DOHH2 (cell line): ENCODE measurements at regions not wholly inside any gene's neighbourhood (a gene's known extent, or its start where the extent isn't known, plus 50 kb on each side); places are given as distances from the start of the nearest gene placed in this dataset.

Experiments used
- H3F3A ChIP-seq: fragments of 200-600 bp; sonication (generic), shearing (Covaris generic); 2 replicates; pipeline ENCODE4 v1.6.0; 2016; ENCODE audit warnings: antibody characterized with exemption, mild to moderate bottlenecking; ENCODE audit not compliant: control insufficient read depth, insufficient read depth
- H3K27ac ChIP-seq: fragments of 200-600 bp; sonication (generic); 2 replicates; pipeline ENCODE4 v1.5.1; 2014; ENCODE audit warnings: low read depth, mild to moderate bottlenecking, low read length, moderate library complexity
- H3K27me3 ChIP-seq: fragments of 200-600 bp; sonication (generic); 2 replicates; pipeline ENCODE4 v1.6.1; 2014; ENCODE audit warnings: mild to moderate bottlenecking, low read length, mixed read lengths; ENCODE audit not compliant: control insufficient read depth
- H3K36me3 ChIP-seq: fragments of 200-600 bp; sonication (generic); 2 replicates; pipeline ENCODE4 v1.6.1; 2014; ENCODE audit warnings: mild to moderate bottlenecking, low read length, moderate library complexity, mixed read lengths; ENCODE audit not compliant: control insufficient read depth
- H3K4me1 ChIP-seq: fragments of 200-600 bp; sonication (generic); 2 replicates; pipeline ENCODE4 v1.6.1; 2014; ENCODE audit warnings: mild to moderate bottlenecking, low read length, mixed read lengths; ENCODE audit not compliant: control insufficient read depth
- H3K4me2 ChIP-seq: fragments of 200-600 bp; sonication (generic); 2 replicates; pipeline ENCODE4 v1.6.0; 2014; ENCODE audit warnings: mild to moderate bottlenecking, low read length, moderate library complexity
- H3K4me3 ChIP-seq: fragments of 200-600 bp; sonication (generic); 2 replicates; pipeline ENCODE4 v1.5.1; 2014; ENCODE audit warnings: mild to moderate bottlenecking, low read length, mixed read lengths
- H3K79me2 ChIP-seq: fragments of 200-600 bp; sonication (generic); 2 replicates; pipeline ENCODE4 v1.6.1; 2014; ENCODE audit warnings: mild to moderate bottlenecking, low read length, mixed read lengths; ENCODE audit not compliant: control insufficient read depth
- H3K9me2 ChIP-seq: fragments of 200-600 bp; sonication (generic); replicated peaks from 2 replicates; pipeline ENCODE4 v1.6.1; 2014; ENCODE audit warnings: mild to moderate bottlenecking, low read length, mixed read lengths; ENCODE audit not compliant: control insufficient read depth
- H3K9me3 ChIP-seq: fragments of 200-600 bp; sonication (generic); 2 replicates; pipeline ENCODE4 v1.6.1; 2014; ENCODE audit warnings: antibody characterized with exemption, low read length, mixed read lengths; ENCODE audit not compliant: control insufficient read depth, insufficient read depth
- H4K20me1 ChIP-seq: fragments of 200-600 bp; sonication (generic); 2 replicates; pipeline ENCODE4 v1.6.0; 2014; ENCODE audit warnings: low read depth, mild to moderate bottlenecking, antibody characterized with exemption, low read length, moderate library complexity; ENCODE audit not compliant: control insufficient read depth, insufficient read depth
- EZH2phosphoT487 ChIP-seq: fragments of 200-600 bp; sonication (generic); IDR thresholded peaks from 2 replicates; pipeline ENCODE4 v1.6.1; 2017; ENCODE audit warnings: borderline replicate concordance, mild to moderate bottlenecking, antibody characterized with exemption, low read length, moderate library complexity, mixed read lengths
- TF ChIP-seq, protein P1 (sequence below): fragments of 200-600 bp; sonication (generic); IDR thresholded peaks from one replicate; pipeline ENCODE4 v1.5.1; 2014; ENCODE audit warnings: antibody characterized with exemption, mild to moderate bottlenecking, low read depth, low read length; ENCODE audit not compliant: poor library complexity, severe bottlenecking

DNA sequence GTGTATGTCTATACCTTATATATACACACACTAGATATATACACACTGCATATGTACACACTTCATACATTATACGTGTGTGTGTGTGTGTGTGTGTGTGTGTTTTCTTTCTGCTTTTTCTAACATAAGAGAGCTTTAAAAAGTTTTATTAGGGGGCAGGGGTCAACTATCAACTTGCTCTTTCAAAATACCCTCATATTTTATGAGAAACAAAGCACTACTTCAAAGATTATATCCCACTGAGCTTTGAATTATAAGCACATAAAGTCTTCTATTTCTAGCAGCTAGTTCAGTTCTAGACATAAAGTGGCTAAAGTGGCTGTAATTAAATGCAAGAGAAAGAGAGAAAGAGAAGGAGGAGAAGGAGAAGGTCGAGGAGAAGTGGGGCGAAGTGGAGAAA, 1361.3 kb downstream of the ZPLD1 start:
- no peaks in the 10 kb centered on the region for H3K36me3 ChIP-seq
- H3K27ac ChIP-seq: no peak overlapping the region
- H3K9me2 ChIP-seq: no peaks in the 10 kb centered on the region
- TF ChIP-seq EZH2phosphoT487: no peak
- TF ChIP-seq, protein P1, sequence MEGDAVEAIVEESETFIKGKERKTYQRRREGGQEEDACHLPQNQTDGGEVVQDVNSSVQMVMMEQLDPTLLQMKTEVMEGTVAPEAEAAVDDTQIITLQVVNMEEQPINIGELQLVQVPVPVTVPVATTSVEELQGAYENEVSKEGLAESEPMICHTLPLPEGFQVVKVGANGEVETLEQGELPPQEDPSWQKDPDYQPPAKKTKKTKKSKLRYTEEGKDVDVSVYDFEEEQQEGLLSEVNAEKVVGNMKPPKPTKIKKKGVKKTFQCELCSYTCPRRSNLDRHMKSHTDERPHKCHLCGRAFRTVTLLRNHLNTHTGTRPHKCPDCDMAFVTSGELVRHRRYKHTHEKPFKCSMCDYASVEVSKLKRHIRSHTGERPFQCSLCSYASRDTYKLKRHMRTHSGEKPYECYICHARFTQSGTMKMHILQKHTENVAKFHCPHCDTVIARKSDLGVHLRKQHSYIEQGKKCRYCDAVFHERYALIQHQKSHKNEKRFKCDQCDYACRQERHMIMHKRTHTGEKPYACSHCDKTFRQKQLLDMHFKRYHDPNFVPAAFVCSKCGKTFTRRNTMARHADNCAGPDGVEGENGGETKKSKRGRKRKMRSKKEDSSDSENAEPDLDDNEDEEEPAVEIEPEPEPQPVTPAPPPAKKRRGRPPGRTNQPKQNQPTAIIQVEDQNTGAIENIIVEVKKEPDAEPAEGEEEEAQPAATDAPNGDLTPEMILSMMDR: no peak
- no peak overlapping the region for H3K4me3 ChIP-seq
- H3K79me2 ChIP-seq: no peaks in the 10 kb centered on the region
- H4K20me1 ChIP-seq: no peaks in the 10 kb centered on the region
- H3F3A ChIP-seq: no peaks in the 10 kb centered on the region
- H3K4me2 ChIP-seq: no peak overlapping the region
- no peaks in the 10 kb centered on the region for H3K9me3 ChIP-seq
- no peaks in the 10 kb centered on the region for H3K4me1 ChIP-seq
- no peaks in the 10 kb centered on the region for H3K27me3 ChIP-seq

DNA sequence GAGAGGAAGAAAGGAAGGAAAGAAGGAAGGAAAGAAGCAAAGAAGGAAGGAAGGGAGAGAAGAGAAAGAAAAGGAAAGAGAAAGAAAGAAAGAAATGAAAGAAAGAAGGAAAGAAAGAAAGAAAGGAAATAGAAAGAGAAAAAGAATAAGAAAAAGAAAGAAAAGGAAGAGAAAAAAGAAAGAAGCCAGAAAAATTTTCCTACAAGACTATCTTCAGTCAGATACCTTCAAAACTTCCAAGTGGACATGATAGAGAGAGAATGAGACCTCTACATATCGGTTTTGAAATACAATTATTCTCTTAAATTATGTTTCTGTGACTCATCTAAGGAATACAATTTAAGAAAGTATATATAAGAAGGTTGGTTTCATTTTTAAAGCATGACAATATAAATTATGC, 1369.0 kb downstream of the ZPLD1 start:
- Histone ChIP-seq H3K27ac (no peak overlapping the region), H4K20me1 (no peaks in the 10 kb centered on the region), H3K4me3 (no peak overlapping the region), H3F3A (no peaks in the 10 kb centered on the region), H3K79me2 (no peaks in the 10 kb centered on the region), H3K9me3 (no peaks in the 10 kb centered on the region), H3K27me3 (no peaks in the 10 kb centered on the region), H3K4me1 (no peaks in the 10 kb centered on the region), H3K9me2 (no peaks in the 10 kb centered on the region), H3K4me2 (no peak overlapping the region), H3K36me3 (no peaks in the 10 kb centered on the region)
- TF ChIP-seq, protein P1: no peak
- no peak for TF ChIP-seq EZH2phosphoT487

DNA sequence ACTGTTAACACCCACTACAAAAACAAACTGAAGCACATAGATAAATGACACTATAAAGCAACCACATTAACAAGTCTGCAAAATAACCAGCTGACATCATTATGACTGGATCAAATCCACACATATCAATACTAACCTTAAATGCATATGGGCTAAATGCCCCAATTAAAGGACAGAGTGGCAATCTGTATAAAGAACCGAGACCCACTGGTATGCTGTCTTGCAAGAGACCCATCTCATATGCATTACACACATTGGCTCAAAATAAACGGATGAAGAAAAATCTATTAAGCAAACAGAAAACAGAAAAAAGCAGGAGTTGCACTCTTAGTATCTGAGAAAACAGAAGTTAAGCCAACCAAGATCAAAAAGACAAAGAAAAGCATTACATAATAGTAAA, 1375.4 kb downstream of the ZPLD1 start:
- Histone ChIP-seq H3K27me3 (no peaks in the 10 kb centered on the region), H3F3A (no peaks in the 10 kb centered on the region), H3K9me2 (no peaks in the 10 kb centered on the region), H3K4me1 (no peaks in the 10 kb centered on the region), H4K20me1 (no peaks in the 10 kb centered on the region), H3K79me2 (no peaks in the 10 kb centered on the region), H3K4me3 (no peak overlapping the region), H3K36me3 (no peaks in the 10 kb centered on the region), H3K9me3 (no peaks in the 10 kb centered on the region), H3K4me2 (no peak overlapping the region), H3K27ac (no peak overlapping the region)
- TF ChIP-seq EZH2phosphoT487: no peak
- TF ChIP-seq, protein P1: no peak

DNA sequence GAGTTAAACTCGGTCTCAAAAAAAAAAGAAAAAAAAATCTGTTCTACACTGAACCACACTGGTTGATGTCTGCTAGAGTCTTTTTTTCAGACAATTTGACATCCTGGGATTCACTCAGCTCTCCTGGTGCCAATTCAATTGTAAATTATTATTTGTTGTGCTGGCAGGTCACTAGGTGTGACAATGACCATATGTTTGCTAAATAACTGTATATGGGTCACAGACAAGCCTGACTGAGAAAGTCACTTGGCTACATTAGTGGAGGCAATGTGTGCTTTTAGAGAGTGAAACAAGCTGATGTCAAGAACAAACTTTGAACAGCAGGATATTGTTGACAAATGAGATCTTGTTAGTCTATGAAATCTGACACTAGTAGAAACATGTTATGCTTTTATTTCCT, 1379.1 kb downstream of the ZPLD1 start:
- H3K9me3 ChIP-seq: no peaks in the 10 kb centered on the region
- H4K20me1 ChIP-seq: no peaks in the 10 kb centered on the region
- TF ChIP-seq EZH2phosphoT487: no peak
- TF ChIP-seq, protein P1: no peak
- H3K36me3 ChIP-seq: no peaks in the 10 kb centered on the region
- H3K4me2 ChIP-seq: no peak overlapping the region
- H3K9me2 ChIP-seq: no peaks in the 10 kb centered on the region
- H3K79me2 ChIP-seq: no peaks in the 10 kb centered on the region
- no peaks in the 10 kb centered on the region for H3K4me1 ChIP-seq
- H3K4me3 ChIP-seq: no peak overlapping the region
- no peaks in the 10 kb centered on the region for H3K27me3 ChIP-seq
- H3K27ac ChIP-seq: no peak overlapping the region
- no peaks in the 10 kb centered on the region for H3F3A ChIP-seq
